Vagina (tissue), 2 donors: ENCODE measurements at regions not wholly inside any gene's neighbourhood (a gene's known extent, or its start where the extent isn't known, plus 50 kb on each side); places are given as distances from the start of the nearest gene placed in this dataset.

Source experiments
- DNase-seq, 2 donors: peaks; one replicate each; pipeline ENCODE4 v3.0.0-alpha.2; 2017; ENCODE audit errors: extremely low spot score in 2 of 2
- H3K27ac ChIP-seq: fragments of 200-600 bp; sonication (generic); one replicate; pipeline ENCODE4 v1.5.1; 2019
- H3K27me3 ChIP-seq: fragments of 200-600 bp; sonication (generic); one replicate; pipeline ENCODE4 v1.5.1; 2019
- H3K36me3 ChIP-seq, 2 donors: fragments of 200-600 bp; sonication (generic); one replicate each; pipeline ENCODE4 v1.5.1; 2017 to 2019
- H3K4me1 ChIP-seq: fragments of 200-600 bp; sonication (generic); one replicate; pipeline ENCODE4 v1.5.1; 2019
- H3K4me3 ChIP-seq, 2 donors: fragments of 200-600 bp; sonication (generic); 1 replicate in 1 of 2; 2 replicates in 1 of 2; pipeline ENCODE4 v1.5.1; 2016 to 2019
- H3K9me3 ChIP-seq: fragments of 200-600 bp; sonication (generic); one replicate; pipeline ENCODE4 v1.5.1; 2019
- POLR2A ChIP-seq, 2 donors: fragments of 450-650 bp; IDR thresholded peaks; one replicate each; pipeline ENCODE4 v1.6.1; 2017; ENCODE audit warnings: antibody characterized with exemption in 2 of 2, mild to moderate bottlenecking in 2 of 2, moderate library complexity in 2 of 2
- POLR2AphosphoS5 ChIP-seq, 2 donors: sonication (generic); formaldehyde crosslinking; IDR thresholded peaks; one replicate each; pipeline ENCODE4 v1.9.0; 2017; ENCODE audit warnings: antibody characterized with exemption in 2 of 2, mild to moderate bottlenecking in 2 of 2, low read depth in 1 of 2; ENCODE audit not compliant: insufficient read depth in 1 of 2
- intact Hi-C: fragments of 100-400 bp; cut with DNase I; formaldehyde crosslinking; loops from one replicate; pipeline ENCODE4 v1.15.1; 2023
- TF ChIP-seq, protein P1 (sequence below), 3 experiments: fragments of 450-650 bp in 2 of 3; fragments of 200-600 bp in 1 of 3; sonication (generic) in 1 of 3; IDR thresholded peaks; one replicate each; pipeline ENCODE4 v1.5.1; 2017 to 2019; ENCODE audit warnings: antibody characterized with exemption in 3 of 3, mild to moderate bottlenecking in 2 of 3, moderate library complexity in 2 of 3

GRCh38 chr22:49530671-49531367 is 296.9 kb downstream of the BRD1 start:
- DNase-seq: no peak
- no peaks in the 10 kb centered on the region for H3K4me1 ChIP-seq
- intact Hi-C loops: no loop called here
- TF ChIP-seq, protein P1, sequence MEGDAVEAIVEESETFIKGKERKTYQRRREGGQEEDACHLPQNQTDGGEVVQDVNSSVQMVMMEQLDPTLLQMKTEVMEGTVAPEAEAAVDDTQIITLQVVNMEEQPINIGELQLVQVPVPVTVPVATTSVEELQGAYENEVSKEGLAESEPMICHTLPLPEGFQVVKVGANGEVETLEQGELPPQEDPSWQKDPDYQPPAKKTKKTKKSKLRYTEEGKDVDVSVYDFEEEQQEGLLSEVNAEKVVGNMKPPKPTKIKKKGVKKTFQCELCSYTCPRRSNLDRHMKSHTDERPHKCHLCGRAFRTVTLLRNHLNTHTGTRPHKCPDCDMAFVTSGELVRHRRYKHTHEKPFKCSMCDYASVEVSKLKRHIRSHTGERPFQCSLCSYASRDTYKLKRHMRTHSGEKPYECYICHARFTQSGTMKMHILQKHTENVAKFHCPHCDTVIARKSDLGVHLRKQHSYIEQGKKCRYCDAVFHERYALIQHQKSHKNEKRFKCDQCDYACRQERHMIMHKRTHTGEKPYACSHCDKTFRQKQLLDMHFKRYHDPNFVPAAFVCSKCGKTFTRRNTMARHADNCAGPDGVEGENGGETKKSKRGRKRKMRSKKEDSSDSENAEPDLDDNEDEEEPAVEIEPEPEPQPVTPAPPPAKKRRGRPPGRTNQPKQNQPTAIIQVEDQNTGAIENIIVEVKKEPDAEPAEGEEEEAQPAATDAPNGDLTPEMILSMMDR (IDR thresholded peaks at IDR 0.05): no peak
- TF ChIP-seq POLR2AphosphoS5 (IDR thresholded peaks at IDR 0.05; ENCODE audit: insufficient read depth in 1 of 2, low read depth in 1 of 2) (no peak), POLR2A (IDR thresholded peaks at IDR 0.05) (no peak)
- no peak overlapping the region for H3K4me3 ChIP-seq
- H3K27ac ChIP-seq: no peak overlapping the region
- no peaks in the 10 kb centered on the region for H3K9me3 ChIP-seq
- H3K27me3 ChIP-seq: no peaks in the 10 kb centered on the region
- H3K36me3 ChIP-seq: no peaks in the 10 kb centered on the region

- intact Hi-C loops: no loop called here
- no peak for DNase-seq
- TF ChIP-seq POLR2AphosphoS5 (IDR thresholded peaks at IDR 0.05; ENCODE audit: insufficient read depth in 1 of 2, low read depth in 1 of 2) (no peak), POLR2A (IDR thresholded peaks at IDR 0.05) (no peak)
- TF ChIP-seq, protein P1 (IDR thresholded peaks at IDR 0.05): no peak
- H3K9me3 ChIP-seq: no peaks in the 10 kb centered on the region
- no peaks in the 10 kb centered on the region for H3K4me1 ChIP-seq
- no peak overlapping the region for H3K4me3 ChIP-seq
- no peaks in the 10 kb centered on the region for H3K27me3 ChIP-seq
- H3K27ac ChIP-seq: no peak overlapping the region
- H3K36me3 ChIP-seq: no peaks in the 10 kb centered on the region
Observed at GRCh38 chr22:49528420-49528720, 299.3 kb downstream of the BRD1 start.

DNA sequence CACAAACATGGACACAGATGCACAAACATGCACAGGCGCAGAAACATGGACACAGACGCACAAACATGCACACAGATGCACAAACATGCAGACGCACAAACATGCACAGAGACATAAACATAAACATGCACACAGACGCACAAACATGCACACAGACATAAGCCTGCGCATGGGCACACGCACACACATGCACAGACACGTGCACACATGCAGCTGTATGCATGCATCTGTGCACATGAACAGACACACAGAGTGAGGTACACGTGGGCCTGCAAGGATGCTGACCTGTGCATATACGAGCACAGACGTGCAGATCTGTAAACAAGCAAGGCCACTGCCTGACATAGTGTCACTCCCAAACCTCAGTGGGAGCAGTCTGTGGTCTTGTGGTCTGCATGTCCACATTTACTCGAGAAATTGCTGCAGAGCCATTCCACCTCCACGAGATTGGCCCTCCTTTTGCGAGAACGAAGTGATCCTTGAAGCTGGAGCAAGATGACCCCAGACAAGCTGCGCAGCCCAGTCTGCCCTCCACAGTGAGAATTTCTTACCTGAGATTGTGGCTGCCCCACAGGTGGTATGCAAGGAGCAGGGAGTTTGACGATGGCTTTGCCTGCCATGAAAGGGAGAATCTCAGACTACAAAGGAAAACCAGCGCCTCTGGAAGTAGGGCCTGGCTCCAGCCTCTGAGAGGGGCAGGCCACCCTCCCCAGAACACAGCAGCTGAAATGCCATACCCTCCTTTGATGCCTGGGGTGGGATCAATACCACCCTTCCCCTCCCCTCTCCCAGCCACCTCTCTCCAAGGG is 299.9 kb downstream of the BRD1 start:
- no peaks in the 10 kb centered on the region for H3K9me3 ChIP-seq
- no peaks in the 10 kb centered on the region for H3K27me3 ChIP-seq
- no peak overlapping the region for H3K4me3 ChIP-seq
- no peaks in the 10 kb centered on the region for H3K36me3 ChIP-seq
- TF ChIP-seq POLR2A (IDR thresholded peaks at IDR 0.05) (no peak), POLR2AphosphoS5 (IDR thresholded peaks at IDR 0.05; ENCODE audit: insufficient read depth in 1 of 2, low read depth in 1 of 2) (no peak)
- TF ChIP-seq, protein P1 (IDR thresholded peaks at IDR 0.05): no peak
- no peaks in the 10 kb centered on the region for H3K4me1 ChIP-seq
- DNase-seq: no peak
- intact Hi-C loops: no loop called here
- no peak overlapping the region for H3K27ac ChIP-seq

DNA sequence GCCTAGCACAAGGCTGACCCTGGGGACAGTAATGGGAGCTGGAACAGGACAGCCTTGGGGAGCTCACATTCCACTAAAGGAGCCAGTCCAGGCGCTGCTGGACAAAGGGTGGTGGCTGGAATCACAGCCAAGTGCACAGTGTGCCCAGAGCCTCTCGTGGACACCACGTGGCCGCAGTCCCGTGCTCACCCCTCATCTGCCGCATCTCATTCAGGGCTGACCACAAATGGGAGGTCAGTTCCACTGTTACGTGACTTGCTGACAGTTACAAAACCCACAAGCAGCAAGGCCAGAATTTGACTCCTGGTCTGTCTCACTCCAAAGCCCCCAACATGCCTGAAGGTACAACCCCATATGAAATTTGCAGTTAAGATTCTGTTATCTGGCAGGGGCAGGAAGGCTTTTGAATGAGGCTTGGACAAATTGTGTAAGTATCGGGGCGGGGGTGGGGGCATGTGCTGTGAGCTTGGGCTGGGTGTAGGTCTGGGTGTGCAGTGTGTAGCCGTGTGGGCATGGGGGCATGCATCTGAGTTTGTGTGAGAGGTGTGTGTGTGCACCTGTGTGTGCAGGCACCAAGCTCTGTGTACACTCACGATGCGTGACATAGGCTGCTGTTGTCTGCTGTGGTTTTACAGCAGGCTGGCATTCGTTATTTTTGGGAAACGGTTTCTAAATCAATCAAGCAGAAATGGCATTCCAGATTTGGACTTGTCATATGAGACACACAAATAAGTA is 301.7 kb downstream of the BRD1 start:
- H3K27ac ChIP-seq: no peak overlapping the region
- H3K27me3 ChIP-seq: no peaks in the 10 kb centered on the region
- no peak overlapping the region for H3K4me3 ChIP-seq
- H3K36me3 ChIP-seq: no peaks in the 10 kb centered on the region
- no peak for DNase-seq
- TF ChIP-seq, protein P1 (IDR thresholded peaks at IDR 0.05): no peak
- H3K9me3 ChIP-seq: no peaks in the 10 kb centered on the region
- no peaks in the 10 kb centered on the region for H3K4me1 ChIP-seq
- intact Hi-C loops: no loop called here
